Kasumi-1 (cell line): ENCODE measurements at regions not wholly inside any gene's neighbourhood (a gene's known extent, or its start where the extent isn't known, plus 50 kb on each side); places are given as distances from the start of the nearest gene placed in this dataset.
"Not testable (repeated sequence)": the region's sequence is repeated elsewhere in the genome, so short reads cannot be mapped to it uniquely, and the experiment has no call there.

ENCODE experiments used
- DNase-seq, 2 experiments: peaks; one replicate each; lab custom pipeline; 2025; lab: John Stamatoyannopoulos, UW

DNA sequence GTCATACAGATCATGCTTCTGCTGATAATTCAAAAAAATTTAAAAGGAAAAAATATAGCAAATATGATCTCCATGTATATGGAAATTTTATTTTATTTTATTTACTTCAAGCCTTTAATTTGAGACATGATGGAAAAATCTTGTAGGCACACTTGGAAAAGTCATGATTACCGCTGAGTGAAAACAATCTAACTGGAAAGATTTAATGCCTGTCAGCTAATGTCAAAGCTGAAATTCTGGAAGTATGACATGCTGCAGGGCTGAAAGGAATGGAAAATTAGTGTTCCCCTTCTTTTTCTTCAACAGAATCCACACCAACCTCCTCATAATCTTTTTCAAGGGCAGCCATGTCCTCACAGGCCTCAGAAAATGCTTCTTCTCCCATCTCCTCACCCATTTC lies 58.2 kb downstream of the RPRM start:
- no peak for DNase-seq

DNA sequence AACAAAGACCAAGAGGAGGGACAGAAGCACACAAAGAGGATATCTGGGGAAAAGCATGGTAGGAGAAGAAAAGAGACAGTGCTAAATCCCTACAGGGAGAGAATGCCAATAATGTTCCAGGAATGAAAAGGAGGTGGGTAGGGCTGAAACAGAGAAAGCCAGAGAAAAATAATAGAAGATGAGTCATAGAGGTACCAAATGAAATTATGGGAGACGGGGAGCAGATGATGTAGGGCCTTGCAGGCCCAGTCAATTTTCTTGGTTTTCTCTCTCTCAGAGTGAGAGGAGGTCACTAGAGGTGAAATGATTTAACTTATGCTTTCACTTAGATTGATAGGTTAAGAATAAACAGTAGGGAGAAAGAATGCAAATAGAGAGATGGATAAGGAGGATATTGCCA lies 61.5 kb downstream of the RPRM start:
- no peak for DNase-seq

DNA sequence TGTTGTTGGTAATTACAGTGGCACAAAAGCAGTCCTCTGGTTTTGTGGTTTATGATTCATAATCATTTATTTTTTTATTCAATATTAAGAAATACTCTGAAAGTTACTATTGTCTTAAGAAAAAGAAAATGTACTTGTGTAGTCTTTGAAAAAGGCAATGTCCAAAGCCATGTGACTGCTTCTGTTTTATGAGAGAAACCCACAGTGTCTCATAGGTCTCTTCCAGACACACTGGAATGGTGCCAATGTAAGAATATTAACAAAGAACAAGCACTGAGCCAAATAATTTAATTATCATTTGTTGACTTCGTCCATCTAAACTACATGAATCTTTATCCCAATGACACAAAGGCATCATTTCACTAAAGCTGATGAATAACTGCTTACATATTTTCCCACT lies 62.5 kb downstream of the RPRM start:
- no peak for DNase-seq

DNA sequence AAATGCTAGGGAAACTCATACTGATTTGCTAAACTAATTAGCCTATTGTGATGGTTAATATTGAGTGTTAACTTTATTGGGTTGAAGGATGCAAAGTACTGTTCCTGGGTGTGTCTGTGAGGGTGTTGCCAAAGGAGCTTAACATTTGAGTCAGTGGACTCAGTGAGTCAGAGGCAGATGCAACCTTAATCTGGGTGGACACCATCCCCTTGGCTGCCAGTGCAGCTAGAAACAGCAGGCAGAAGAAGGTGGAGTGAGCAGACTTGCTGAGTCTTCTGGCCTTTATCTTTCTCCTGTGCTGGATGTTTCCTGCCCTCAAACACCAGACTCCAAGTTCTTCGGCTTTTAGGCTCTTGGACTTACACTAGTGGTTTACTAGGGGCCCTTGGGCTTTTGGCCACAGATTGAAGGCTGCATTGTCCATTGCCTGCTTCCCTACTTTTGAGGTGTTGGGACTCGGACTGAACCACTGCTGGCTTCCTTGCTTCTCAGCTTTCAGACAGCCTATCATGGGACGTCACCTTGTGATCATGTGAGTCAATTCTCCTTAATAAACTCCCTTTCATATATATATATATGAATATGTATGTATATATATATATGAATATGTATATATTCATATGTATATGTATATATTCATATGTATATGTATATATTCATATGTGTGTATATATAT lies 69.7 kb downstream of the RPRM start:
- DNase-seq, result no peak

DNA sequence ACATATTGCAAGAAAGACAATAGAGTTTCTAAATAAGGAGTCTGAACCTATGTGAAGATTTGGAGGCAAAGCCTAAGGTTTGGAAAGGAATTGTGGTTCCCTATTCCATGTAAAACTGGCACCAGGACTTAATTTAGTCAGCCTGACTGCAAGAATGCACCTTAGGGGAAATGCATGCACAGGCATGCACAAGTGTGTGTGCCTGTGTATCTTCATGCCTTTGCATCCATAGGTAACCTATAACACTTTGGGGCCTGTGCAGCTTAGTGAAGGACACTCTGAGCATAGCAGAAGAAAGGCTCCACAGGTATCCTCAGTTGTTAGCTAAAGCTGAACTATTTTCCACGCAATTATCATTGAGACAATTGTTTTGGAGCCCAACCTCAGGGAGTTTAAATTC lies 73.4 kb downstream of the RPRM start:
- no peak for DNase-seq

DNA sequence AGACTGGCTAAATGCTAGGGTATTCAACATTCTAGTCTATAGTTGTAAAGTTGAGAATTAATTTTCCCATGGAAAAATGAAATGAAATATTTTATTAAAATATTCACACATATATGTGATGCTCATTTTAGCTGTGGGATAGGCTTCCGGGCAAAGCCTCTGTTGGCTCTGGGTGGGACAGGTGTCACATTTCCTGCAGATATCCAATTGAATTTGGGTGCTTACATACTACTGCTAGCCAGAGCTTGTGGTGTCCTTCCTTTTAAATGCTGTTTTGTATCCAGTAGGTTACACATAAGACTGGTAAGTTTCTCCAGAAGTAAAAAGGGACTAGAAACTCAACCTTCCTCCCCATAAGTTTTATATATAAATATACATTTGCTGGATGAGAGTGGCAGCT lies 73.8 kb downstream of the RPRM start:
- DNase-seq, result no peak

DNA sequence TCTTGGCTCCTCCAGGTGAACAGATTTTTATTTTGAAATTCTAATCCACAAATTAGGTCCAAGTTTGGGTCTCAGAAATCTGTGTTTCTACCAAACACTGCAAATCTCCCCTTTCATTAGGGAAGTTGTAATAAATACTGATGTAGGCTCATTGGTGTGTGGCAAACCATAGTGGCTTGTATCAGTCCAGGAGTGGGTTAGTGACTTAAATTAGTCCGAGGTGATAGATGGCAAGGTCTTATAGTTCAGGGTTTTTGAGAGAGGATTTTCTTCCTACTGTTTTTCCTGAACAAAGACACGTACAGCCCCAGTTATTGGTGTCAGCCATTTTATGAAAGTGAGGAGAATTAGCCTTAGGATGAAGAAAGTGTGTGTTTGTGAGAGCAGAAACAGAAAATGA lies 74.6 kb downstream of the RPRM start:
- no peak for DNase-seq

DNA sequence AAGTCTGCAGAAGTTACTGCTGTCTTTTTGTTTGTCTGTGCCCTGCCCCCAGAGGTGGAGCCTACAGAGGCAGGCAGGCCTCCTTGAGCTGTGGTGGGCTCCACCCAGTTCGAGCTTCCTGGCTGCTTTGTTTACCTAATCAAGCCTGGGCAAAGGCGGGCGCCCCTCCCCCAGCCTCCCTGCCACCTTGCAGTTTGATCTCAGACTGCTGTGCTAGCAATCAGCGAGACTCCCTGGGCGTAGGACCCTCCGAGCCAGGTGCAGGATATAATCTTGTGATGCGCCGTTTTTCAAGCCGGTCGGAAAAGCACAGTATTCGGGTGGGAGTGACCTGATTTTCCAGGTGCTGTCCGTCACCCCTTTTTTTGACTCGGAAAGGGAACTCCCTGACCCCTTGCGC lies 75.2 kb downstream of the RPRM start:
- DNase-seq, result not testable (repeated sequence)

DNA sequence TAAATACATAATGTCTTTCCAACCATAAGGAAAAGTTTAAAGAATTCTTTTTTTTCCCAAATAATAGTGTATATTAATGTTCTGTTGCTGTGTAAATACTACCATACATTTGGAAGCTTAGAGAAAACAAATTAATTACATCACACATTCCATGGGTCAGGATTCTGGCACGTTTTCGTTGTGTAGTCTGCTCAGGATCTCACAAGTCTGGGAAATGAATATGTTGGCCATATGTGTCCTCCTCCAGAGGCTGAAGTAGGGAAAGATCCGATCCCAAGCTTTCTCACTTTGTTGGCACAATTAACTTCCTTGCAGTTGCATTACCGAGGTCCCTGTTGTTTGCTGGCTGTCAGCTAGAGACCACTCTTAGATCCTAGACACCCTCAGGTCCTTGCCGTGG lies 83.9 kb downstream of the RPRM start:
- DNase-seq, result no peak

DNA sequence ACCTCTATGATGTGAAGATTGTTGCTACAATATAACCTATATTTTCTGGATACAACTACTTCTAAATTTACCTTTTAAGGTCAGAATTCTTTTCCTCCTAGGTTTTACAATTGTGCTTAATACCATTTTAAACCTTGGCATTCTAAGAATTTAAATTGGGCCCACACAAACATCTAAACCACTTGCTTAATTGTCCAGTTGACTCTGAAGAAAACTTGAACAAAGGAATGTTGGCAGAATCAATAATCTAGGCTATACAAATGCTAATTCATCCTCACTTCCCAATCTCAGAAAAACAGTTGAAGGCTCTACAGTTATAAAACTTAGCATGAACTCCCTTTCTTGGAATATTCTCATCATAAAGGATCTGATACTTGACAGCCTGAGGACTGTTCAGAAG lies 84.3 kb downstream of the RPRM start:
- DNase-seq, result no peak

DNA sequence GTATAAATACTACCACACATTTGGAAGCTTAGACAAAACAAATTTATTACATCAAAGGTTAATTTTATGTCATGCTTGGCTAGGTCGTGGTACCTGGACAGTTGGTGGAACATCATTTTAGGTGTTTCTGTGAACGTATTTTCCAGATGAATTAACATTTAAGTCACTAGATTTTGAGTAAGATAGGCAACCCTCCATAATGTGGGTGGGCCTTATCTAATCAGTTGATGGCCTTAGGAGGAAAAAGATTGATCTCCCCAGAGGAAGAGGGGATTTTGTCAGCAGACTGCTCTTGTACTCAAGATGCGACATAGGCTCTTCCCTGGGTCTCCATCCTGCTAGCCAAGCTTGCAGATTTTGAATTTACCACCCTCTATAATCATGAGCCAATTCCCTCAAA lies 85.0 kb downstream of the RPRM start:
- DNase-seq, result no peak

DNA sequence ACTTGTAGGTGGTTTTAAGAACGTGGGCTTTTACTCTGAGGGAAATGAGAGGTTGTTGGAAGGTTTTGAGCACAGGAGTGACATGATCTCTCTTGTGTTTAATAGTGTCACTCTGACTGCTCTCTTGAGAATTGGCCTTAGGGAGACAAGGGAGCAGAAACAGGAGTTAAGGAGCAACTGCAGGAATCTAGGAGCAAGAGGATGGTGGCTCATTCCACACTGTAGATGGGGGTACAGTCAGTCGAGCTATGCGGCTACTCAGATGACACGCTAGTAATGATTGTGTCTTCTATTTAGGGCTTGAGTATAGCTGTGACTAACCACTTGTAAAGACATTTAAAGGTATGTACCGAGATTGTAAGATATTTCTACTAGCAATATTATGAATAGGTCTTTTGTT lies 87.4 kb downstream of the RPRM start:
- no peak for DNase-seq

DNA sequence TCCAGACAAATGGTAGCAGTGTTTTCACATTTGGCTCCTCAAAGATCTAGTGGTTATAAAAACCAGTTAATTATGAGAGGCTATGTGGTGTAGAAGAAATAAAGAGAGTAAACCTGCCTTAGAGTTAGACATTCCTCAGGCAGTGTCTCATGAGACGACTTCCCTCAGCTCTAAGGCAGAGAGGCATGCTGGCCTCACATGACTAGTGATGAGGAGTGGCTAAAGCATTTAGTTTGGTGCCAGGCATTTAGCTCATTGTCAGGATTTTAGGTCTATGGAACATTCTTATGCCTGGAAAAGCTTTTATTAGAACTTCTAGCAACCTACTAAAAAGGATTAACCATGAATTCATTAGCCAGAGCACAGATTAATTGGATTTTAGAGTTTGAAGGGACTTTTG lies 90.3 kb downstream of the RPRM start:
- DNase-seq, result no peak

DNA sequence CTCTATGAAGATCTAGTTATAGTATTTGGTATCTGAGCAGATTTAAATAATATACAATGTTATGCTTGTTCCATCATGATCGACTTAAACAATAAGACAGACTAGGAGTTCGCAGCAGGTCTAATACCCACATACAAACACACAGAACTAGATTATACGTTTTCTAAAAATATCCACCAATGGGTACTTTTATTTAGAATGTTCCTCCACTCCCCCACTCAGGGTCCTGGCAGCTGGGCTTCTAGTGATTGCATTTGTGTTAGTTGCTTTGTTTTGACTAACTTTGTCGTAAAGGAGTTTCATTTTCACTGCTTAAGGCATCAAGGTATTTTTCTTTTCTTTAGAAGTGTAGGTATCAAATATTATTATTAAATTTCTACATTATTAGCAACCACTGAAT lies 91.4 kb downstream of the RPRM start:
- DNase-seq, result no peak

DNA sequence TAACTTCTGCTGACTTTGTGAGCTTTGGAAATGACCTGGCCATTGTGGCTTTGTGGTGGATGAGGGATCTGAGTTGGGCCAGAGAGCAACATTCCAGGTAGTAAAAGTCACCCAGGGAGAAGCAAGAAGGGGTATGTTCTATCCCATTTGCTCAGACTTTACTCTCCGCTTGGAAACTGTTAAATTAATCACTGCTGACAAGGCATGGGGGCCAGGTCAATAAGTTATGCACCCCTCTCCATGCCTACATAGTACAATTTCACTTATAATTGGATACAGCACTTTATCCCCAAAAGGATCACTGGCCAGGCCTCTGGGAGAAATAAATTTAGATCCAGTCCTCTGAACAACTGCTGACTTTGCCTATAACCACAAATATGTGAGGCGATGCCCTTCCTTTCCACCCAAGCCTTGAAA lies 92.1 kb downstream of the RPRM start:
- no peak for DNase-seq

DNA sequence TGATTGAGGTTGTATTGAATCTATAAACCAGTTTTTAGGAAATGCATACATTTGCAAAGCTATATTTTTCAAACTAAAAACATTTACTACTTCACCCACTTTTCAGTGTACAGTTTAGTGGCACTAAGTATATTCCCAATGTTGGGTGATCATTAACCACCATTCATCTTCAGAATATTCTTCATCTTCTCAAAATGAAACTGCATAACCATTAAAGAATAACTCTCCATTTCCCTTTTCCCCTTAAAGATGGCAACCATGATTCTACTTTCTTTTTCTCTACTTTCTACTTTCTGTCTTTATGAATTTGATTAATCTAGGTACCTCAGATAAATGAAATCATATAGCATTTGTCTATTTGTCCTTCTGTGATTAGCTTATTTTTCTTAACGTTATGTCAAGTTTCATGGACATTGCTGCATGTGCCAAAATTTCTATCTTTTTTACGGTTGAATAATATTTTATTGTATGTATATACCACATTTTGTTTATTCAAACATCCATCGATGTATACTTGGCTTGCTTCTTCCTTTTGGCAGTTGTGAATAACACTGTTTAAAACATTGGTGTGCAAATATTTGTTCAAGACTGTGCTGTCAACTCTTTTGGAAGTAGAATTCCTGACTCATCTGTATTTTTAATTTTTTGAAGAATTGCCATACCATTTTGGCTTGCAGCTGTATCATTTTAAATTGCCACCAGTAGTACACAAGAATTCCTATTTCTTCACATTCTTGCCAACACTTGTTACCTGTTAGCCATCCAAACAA lies 104.9 kb downstream of the RPRM start:
- no peak for DNase-seq

DNA sequence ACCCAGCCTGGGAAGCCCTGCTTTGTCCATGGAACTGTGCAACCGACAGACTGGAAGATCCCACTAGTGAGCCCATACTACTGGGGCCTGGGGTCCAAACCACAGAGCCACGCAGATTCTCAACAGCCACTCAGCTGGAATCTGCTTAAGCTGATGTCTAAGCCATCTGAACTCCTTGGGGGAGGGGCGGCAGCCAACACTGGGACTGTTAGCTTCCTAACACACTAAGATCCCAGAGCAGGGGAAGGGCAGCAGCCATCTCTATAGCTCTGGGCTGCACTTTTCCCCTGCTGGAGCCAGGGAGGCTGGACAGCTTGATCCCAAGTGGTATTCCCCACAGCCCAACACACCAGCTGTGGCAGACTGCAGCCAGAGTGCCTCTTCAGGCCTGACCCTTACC lies 118.3 kb downstream of the RPRM start:
- no peak for DNase-seq

DNA sequence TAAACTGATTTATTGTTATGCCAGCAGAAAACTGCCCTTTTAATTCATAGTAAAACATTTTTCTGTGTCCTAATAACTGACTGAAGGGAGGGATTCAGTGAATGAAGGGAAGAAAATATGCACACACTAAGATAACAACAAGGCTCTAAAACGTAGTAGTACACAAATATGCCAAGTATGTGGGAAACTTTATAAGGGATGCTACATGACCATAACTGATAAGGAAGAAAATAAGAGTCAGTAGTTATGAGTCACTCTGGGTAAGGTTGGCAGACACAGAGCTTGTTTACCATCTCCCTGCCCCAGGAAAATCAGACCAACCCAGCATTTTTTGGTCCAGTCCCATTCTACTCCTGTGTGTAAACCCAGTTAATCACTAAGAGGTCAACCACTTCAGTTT lies 124.2 kb downstream of the RPRM start:
- DNase-seq, result no peak

DNA sequence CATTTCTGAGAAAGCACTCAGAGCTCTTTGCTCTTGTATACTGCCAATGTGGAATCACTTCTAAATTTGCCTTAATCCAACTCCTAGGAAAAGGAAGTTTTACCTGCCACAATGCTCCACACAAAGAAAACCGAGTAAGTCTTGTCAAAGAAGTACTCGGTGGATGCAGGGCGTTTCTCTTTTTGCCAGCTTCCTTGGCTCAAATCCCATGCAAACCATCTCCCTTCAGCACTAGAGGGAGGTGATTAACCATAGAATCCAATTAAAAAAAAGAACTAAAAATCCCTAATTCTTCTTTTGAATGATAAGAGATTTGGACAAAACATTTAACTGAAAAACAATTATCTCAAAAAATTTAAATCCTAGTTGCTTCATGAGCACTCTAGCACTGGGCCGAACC lies 129.0 kb downstream of the RPRM start:
- no peak for DNase-seq

DNA sequence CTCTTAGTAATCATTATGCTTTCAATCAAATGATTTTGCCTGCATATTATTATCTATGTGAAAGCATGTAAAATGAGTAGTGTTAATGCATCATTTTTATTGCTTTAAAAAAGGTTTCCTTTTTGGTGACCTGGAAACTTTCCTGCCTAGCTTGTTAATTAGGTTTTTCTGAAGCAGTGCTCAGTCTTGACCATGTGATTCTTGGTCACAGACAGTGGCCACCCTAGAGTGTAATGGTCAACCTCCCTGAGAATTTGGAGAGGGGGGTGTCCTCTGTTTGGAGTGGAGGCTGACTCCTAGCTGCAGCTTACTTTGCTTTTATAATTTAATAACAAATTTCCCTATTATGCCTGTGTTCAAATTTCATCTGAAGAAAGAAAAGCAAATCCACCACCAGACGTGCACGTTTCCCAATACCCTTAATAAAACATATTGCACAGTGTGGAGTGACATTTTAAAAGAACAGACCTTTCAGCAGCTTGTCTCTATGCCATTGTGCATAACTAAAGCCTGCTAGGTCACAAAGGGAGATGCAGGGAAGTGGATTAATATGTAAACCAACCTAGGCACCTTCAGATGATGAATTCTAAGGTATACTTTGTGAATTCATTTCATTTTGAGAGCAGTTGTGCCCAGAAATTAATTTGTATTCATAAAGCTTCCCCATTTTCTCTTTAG lies 130.6 kb downstream of the RPRM start:
- DNase-seq, result no peak

DNA sequence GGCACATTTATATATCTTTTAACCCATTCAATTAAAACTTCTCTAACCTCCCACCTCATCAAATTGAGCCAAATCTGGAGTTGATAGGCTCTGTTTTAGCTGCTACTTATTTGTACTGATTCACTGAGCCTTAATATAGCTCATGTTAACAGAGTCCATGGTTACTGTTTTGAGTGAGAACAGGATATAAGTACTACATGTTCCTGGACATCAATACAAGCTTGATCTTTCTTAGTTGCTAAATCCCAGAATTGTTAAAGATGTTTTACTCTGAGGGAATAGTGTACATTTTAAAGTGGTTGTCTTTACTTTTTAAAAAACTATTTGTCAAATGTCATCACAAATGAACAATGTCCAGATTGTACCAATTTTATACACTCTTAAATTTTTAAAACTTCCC lies 157.7 kb downstream of the RPRM start:
- no peak for DNase-seq

DNA sequence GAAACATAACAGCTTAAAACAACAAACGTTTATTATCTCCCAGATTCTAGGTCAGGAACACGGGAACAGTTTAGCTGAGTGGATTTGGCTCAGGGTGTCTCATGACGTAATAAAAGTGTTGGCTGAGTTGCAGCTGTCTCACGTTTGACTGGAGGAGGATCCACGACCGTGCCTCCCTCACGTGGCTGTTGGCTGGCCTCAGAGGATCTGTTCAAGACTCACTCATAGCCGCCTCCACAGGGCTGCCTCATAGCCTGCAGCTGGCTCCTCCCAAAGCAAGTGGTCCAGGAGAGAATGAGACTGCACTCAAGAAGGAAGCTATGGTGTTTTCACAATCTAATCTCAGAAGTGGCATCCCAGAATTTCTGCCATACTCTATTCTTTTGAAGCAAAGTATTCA lies 167.1 kb downstream of the RPRM start:
- DNase-seq, result no peak

DNA sequence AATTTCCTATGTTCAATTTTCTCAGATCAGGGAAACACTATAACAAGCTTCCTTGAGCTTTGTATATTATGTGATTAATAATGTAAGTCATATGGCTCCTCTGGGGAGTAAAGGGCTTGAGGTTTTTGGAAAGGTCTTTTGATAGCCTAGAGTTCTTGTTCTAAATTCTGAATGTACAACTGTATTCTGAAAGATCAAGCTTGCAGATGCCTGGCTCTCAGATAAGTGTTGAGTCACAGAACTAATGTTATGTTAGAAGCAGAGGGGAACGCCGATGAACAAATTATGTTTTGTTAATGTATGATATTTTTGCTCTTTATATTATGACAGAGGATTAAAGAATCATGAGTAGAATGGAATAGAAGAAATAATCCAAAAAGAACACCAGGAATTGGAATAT lies 170.1 kb downstream of the RPRM start:
- no peak for DNase-seq
